IPS DF 19.7 (cell line): ENCODE measurements at regions not wholly inside any gene's neighbourhood (a gene's known extent, or its start where the extent isn't known, plus 50 kb on each side); places are given as distances from the start of the nearest gene placed in this dataset.

Experiments used
- DNase-seq: peaks from one replicate; pipeline ENCODE4 v3.0.0-alpha.2; 2013; ENCODE audit warnings: low read depth, low spot score

DNA sequence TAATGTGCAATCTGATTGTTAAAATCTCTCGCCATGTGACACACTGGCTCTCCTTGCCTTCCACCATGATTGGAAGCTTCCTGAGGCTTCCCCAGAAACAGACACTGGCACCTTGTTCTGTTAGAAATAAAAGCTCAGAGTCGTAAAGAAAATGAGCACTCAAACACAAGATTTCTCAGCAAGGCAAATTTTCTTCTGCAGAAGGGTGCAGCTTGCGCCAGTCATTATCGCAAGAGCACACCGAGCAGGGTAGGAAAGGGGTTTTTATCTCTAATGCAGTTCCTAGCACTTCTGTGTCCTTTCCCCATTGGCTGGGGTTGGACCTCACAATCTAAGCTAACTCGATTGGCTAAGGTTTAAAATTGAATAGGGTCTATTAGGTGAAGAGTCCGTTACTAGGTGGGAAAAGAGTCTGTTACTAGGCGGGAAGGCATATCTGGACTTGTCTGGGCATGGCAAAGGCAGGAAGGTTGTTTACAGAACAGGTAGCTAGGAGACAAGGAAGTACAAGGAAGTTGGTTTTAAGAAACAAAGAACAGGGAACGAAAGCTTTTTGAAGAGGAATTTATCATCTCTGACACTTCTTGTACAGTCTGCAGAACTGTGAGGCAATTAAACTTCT, 62.6 kb upstream of the BICD1 start:
- no peak for DNase-seq

DNA sequence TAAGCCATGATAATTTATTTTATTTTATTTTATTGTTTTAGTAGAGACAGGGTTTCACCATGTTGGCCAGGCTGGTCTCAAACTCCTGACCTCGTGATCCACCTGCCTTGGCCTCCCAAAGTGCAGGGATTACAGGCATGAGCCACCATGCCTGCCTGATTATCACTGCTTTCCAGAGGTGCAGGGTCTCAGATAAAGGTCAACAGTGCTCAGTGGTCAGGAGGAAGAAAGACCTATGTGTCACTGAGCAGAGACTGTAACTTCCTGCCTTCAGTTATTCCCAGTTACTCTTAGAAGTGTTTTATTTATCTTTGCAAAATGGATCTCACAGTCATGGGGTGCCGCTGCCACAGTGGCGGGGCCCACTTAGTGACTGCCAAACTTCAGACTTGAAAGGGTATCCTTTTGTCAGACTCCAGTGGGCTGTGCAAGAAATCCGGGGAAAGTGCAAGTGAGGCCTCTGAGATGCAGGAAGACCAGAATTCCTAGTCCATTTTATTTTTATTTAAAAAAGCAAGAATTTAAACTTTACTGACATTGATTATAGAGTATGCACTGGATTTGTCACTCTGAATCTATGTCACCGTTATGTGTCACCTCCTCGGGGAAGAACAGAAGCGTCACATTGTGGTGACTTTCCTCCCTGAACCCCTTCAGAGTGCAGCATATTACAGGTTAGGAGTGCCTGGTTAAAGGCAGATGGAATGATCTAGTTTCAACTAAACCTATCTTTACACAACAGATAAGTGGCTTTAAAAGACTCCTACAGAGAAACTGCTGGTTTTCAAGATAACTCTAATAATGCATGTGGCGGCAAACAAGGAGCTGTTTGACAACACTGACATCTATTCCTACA, 59.1 kb upstream of the BICD1 start:
- DNase-seq = no peak

DNA sequence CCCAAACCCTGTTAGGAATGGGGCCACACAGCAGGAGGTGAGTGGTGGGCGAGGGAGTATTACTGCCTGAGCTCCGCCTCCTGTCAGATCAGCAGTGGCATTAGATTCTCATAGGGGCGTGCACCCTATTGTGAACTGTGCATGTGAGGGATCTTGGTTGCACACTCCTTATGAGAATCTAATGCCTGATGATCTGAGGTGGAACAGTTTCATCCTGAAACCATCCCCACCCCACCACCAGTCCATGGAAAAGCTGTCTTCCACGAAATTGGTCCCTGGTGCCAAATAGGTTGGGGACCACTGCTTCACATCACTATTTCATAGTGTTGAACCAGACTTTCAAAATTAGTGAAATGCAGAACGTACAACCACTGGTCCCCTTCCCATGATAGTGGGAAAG, 57.9 kb upstream of the BICD1 start:
- no peak for DNase-seq

DNA sequence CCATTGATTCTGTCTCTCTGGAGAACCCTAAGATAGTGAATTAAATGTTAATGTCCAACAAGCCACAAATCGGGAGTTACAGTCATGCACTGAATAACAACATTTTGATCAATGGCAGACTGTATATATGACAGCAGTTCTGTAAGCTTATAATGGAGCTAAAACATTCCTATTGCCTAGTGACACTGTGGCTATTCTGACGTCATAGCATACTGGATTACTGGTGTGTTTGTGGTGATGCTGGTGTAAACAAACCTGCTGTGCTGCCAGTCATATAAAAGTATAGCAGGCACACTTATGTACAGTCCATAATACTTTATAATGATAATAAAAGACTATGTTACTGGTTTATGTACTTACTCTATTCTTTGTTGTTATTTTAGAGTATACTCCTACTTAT, 56.7 kb upstream of the BICD1 start:
- DNase-seq = no peak

DNA sequence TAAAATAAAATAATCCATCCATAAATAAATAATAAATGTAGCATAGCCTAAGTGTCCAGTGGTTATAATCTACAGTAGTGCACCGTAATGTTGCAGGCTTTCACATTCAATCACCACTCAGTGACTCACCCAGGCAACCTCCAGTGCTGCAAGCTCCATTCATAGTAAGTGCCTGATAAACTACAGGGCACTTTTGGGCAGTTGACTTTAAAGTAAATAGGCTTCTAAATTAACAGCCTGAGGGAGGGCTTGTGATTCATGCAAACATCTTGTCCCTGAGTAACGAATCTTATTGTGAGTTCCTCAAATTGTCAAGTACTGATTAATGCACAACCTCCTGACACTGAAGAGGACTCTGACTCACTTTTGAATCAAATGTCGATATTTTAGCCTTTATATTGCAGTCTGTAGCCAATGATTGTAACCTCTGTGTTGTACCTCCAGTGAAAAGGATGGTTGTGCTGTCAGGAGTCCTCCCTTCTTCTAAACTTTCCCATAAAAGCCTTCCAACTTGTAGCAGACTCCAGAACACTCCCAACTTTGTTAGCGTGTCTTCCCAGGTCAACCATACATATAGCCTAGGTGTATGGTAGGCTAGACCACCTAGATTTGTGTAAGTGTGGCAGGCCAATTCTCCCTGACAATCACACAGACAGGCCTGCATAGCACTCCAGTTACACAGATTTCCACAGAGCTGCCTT, 55.0 kb upstream of the BICD1 start:
- DNase-seq = no peak

DNA sequence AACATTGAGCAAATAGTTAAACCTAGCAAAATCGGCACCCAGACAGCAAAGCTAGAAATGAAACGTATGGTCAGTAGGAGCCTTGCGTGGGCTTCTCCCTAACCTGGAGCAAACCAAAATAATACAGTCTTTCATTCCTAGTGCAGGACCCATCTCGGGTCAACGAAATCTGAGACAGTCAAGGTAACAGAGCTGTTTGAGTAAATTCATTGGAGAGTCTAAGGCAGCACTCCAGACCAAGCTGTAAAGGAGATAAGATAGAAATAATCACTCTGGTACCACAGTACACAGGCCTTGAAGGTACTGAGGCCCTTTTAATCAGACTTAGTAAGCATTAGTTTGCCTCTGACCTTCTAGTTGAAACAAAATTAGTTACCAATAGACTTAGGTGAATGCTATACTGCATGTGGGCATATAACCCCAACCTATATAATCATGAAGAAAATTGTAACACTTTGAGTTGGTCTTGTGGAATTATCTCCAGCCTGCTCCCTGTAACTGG, 54.4 kb upstream of the BICD1 start:
- DNase-seq = no peak

DNA sequence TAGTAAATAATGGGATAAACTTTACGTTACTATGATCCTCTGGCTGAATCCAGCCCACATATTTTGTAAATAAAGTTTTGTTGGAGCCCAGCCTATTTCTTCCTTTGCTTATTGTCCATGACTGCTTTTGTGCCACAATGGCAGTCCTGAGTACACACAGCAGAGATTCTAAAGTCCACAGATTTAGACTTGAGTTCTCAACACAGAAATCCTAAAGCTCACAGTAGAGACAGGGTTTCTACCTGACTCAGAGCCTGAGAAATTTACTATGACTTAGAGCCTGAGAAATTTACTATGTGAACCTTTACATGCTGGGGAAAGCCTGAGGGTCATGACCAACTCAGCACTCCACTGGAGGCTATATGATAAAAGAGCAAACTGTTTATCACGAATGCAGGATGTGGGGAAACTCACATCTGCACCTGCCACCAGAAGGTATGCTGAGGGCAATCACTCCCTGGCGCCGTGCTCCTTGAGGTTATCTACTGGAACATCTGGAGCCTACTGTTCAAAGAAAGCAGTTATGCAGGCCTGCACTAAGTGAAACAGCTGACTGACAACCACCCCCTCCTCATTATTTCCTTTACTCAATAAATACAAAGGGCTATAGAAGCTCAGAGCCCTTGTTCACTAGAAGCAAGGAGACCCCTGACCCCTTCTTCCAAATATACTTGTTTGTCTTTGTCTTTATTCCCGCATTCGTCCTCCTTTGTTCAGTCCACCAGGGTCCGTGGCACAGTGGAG, 52.6 kb upstream of the BICD1 start:
- no peak for DNase-seq
